OCI-LY1 (cell line): ENCODE measurements at regions not wholly inside any gene's neighbourhood (a gene's known extent, or its start where the extent isn't known, plus 50 kb on each side); places are given as distances from the start of the nearest gene placed in this dataset.

Source experiments
- H2AFZ ChIP-seq: fragments of 200-600 bp; sonication (generic), shearing (Covaris generic); 2 replicates; pipeline ENCODE4 v1.6.0; 2014; ENCODE audit warnings: antibody characterized with exemption, mild to moderate bottlenecking, low read length
- H3F3A ChIP-seq: fragments of 200-600 bp; sonication (generic), shearing (Covaris generic); 2 replicates; pipeline ENCODE4 v1.6.0; 2014; ENCODE audit warnings: mild to moderate bottlenecking, antibody characterized with exemption, low read length, moderate library complexity; ENCODE audit not compliant: insufficient read depth
- H3K27ac ChIP-seq: fragments of 200-600 bp; sonication (generic); 2 replicates; pipeline ENCODE4 v1.5.1; 2014; ENCODE audit warnings: low read length, mixed run types, mild to moderate bottlenecking, low read depth; ENCODE audit not compliant: poor library complexity, severe bottlenecking
- H3K27me3 ChIP-seq: fragments of 200-600 bp; sonication (generic); 2 replicates; pipeline ENCODE4 v1.6.0; 2014; ENCODE audit warnings: antibody characterized with exemption, mild to moderate bottlenecking, low read length, moderate library complexity; ENCODE audit not compliant: insufficient read depth
- H3K36me3 ChIP-seq: fragments of 200-600 bp; sonication (generic); 2 replicates; pipeline ENCODE4 v1.6.1; 2014; ENCODE audit warnings: mild to moderate bottlenecking, antibody characterized with exemption, low read length, moderate library complexity, mixed read lengths; ENCODE audit not compliant: insufficient read depth
- H3K4me1 ChIP-seq: fragments of 200-600 bp; sonication (generic); 2 replicates; pipeline ENCODE4 v1.5.1; 2014; ENCODE audit warnings: mild to moderate bottlenecking, low read length, moderate library complexity; ENCODE audit not compliant: insufficient read depth, severe bottlenecking
- H3K4me2 ChIP-seq: fragments of 200-600 bp; sonication (generic), shearing (Covaris generic); 2 replicates; pipeline ENCODE4 v1.6.1; 2014; ENCODE audit warnings: low read length
- H3K4me3 ChIP-seq: fragments of 200-600 bp; sonication (generic); 2 replicates; pipeline ENCODE4 v1.5.1; 2014; ENCODE audit warnings: low read length, low read depth, mild to moderate bottlenecking, mixed read lengths; ENCODE audit not compliant: poor library complexity, severe bottlenecking
- H3K79me2 ChIP-seq: fragments of 200-600 bp; shearing (Covaris generic); 2 replicates; pipeline ENCODE4 v1.6.1; 2016; ENCODE audit warnings: mixed run types, low read length, mixed read lengths; ENCODE audit not compliant: insufficient read depth
- H3K9ac ChIP-seq: fragments of 200-600 bp; sonication (generic), shearing (Covaris generic); 2 replicates; pipeline ENCODE4 v1.6.1; 2014; ENCODE audit warnings: mild to moderate bottlenecking, low read length, mixed read lengths
- H3K9me2 ChIP-seq: fragments of 200-600 bp; sonication (generic), shearing (Covaris generic); 2 replicates; pipeline ENCODE4 v1.6.1; 2014; ENCODE audit warnings: low read depth, mild to moderate bottlenecking, low read length, mixed read lengths
- H3K9me3 ChIP-seq: fragments of 200-600 bp; shearing (Covaris generic); 2 replicates; pipeline ENCODE4 v1.6.1; 2014; ENCODE audit warnings: low read length, mixed read lengths
- H4K20me1 ChIP-seq: fragments of 200-600 bp; sonication (generic), shearing (Covaris generic); 2 replicates; pipeline ENCODE4 v1.6.0; 2016; ENCODE audit warnings: mild to moderate bottlenecking, low read length; ENCODE audit not compliant: insufficient read depth
- CTCF ChIP-seq: fragments of 200-600 bp; sonication (generic), shearing (Covaris generic); IDR thresholded peaks from 2 replicates; pipeline ENCODE4 v1.5.1; 2017; ENCODE audit warnings: mild to moderate bottlenecking, antibody characterized with exemption, low read length, moderate library complexity, mixed read lengths
- EZH2 ChIP-seq: fragments of 200-600 bp; sonication (generic), shearing (Covaris generic); IDR thresholded peaks from 2 replicates; pipeline ENCODE4 v1.8.0; 2017; ENCODE audit warnings: borderline replicate concordance, mixed run types, mild to moderate bottlenecking, antibody characterized with exemption, low read length, moderate library complexity, mixed read lengths

- TF ChIP-seq CTCF (no peak), EZH2 (no peak)
- no peaks in the 10 kb centered on the region for H3K9me3 ChIP-seq
- H3K4me1 ChIP-seq, result no peaks in the 10 kb centered on the region
- H2AFZ ChIP-seq, result no peak overlapping the region
- H3K36me3 ChIP-seq, result no peaks in the 10 kb centered on the region
- H3F3A ChIP-seq, result no peaks in the 10 kb centered on the region
- H3K27me3 ChIP-seq, result no peaks in the 10 kb centered on the region
- no peak overlapping the region for H3K4me3 ChIP-seq
- no peak overlapping the region for H3K4me2 ChIP-seq
- no peak overlapping the region for H3K9ac ChIP-seq
- no peaks in the 10 kb centered on the region for H3K79me2 ChIP-seq
- no peaks in the 10 kb centered on the region for H4K20me1 ChIP-seq
- no peaks in the 10 kb centered on the region for H3K9me2 ChIP-seq
- H3K27ac ChIP-seq, result no peak overlapping the region
Measured at GRCh38 chr15:36365963-36366362, 213.5 kb upstream of the CDIN1 start.

- Histone ChIP-seq H3K27ac (no peak overlapping the region), H3K27me3 (no peaks in the 10 kb centered on the region; the same call in 1 of the 2 replicates), H4K20me1 (no peaks in the 10 kb centered on the region), H3K4me1 (no peaks in the 10 kb centered on the region), H3K4me3 (no peak overlapping the region), H3K4me2 (no peak overlapping the region), H3K9me2 (no peaks in the 10 kb centered on the region), H3K36me3 (no peaks in the 10 kb centered on the region), H3K9me3 (no peaks in the 10 kb centered on the region), H3F3A (no peaks in the 10 kb centered on the region), H2AFZ (no peak overlapping the region), H3K79me2 (no peaks in the 10 kb centered on the region), H3K9ac (no peak overlapping the region)
- TF ChIP-seq CTCF (no peak), EZH2 (no peak)
Measured at GRCh38 chr15:36370051-36370730, 209.2 kb upstream of the CDIN1 start.

- Histone ChIP-seq H2AFZ (no peak overlapping the region), H3K79me2 (no peaks in the 10 kb centered on the region), H4K20me1 (no peaks in the 10 kb centered on the region), H3K27ac (no peak overlapping the region), H3K4me3 (no peak overlapping the region), H3K36me3 (no peaks in the 10 kb centered on the region), H3K9me3 (no peaks in the 10 kb centered on the region), H3K9me2 (no peaks in the 10 kb centered on the region), H3K4me2 (no peak overlapping the region), H3K4me1 (no peaks in the 10 kb centered on the region), H3F3A (no peaks in the 10 kb centered on the region), H3K9ac (no peak overlapping the region), H3K27me3 (no peaks in the 10 kb centered on the region; the same call in 1 of the 2 replicates)
- TF ChIP-seq EZH2 (no peak), CTCF (no peak)
Measured at GRCh38 chr15:36370731-36371112, 208.7 kb upstream of the CDIN1 start.
